ENCODE measurements at regions not wholly inside any gene's neighbourhood (a gene's known extent, or its start where the extent isn't known, plus 50 kb on each side); places are given as distances from the start of the nearest gene placed in this dataset.
"Not testable (repeated sequence)": the region's sequence is repeated elsewhere in the genome, so short reads cannot be mapped to it uniquely, and the experiment has no call there.

GRCh38 chr14:43141636-43142191 lies 1365.4 kb downstream of the FSCB start:
- Histone ChIP-seq H3K9me3 (no peaks in the 10 kb centered on the region; the same call in 1 of the 2 replicates), H3K36me3 (no peaks in the 10 kb centered on the region), H3K4me3 (ENCODE audit: low read depth, low read length) (no peak overlapping the region), H3K27me3 (no peaks in the 10 kb centered on the region), H3K4me1 (no peaks in the 10 kb centered on the region)
- no peak for DNase-seq
- TF ChIP-seq, protein P1, sequence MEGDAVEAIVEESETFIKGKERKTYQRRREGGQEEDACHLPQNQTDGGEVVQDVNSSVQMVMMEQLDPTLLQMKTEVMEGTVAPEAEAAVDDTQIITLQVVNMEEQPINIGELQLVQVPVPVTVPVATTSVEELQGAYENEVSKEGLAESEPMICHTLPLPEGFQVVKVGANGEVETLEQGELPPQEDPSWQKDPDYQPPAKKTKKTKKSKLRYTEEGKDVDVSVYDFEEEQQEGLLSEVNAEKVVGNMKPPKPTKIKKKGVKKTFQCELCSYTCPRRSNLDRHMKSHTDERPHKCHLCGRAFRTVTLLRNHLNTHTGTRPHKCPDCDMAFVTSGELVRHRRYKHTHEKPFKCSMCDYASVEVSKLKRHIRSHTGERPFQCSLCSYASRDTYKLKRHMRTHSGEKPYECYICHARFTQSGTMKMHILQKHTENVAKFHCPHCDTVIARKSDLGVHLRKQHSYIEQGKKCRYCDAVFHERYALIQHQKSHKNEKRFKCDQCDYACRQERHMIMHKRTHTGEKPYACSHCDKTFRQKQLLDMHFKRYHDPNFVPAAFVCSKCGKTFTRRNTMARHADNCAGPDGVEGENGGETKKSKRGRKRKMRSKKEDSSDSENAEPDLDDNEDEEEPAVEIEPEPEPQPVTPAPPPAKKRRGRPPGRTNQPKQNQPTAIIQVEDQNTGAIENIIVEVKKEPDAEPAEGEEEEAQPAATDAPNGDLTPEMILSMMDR (IDR thresholded peaks at IDR 0.05; ENCODE audit: low read depth, low read length), result no peak

GRCh38 chr14:43140453-43140852 lies 1366.6 kb downstream of the FSCB start:
- Histone ChIP-seq H3K36me3 (no peaks in the 10 kb centered on the region), H3K9me3 (no peaks in the 10 kb centered on the region; the same call in 1 of the 2 replicates), H3K27me3 (no peaks in the 10 kb centered on the region), H3K4me1 (no peaks in the 10 kb centered on the region), H3K4me3 (ENCODE audit: low read depth, low read length) (no peak overlapping the region)
- no peak for DNase-seq
- TF ChIP-seq, protein P1 (IDR thresholded peaks at IDR 0.05; ENCODE audit: low read depth, low read length), result no peak

GRCh38 chr14:43135877-43136411 lies 1371.1 kb downstream of the FSCB start:
- TF ChIP-seq, protein P1 (IDR thresholded peaks at IDR 0.05; ENCODE audit: low read depth, low read length), result no peak
- H3K36me3 ChIP-seq, result no peaks in the 10 kb centered on the region
- no peak for DNase-seq
- H3K9me3 ChIP-seq, result no peaks in the 10 kb centered on the region; the same call in 1 of the 2 replicates
- no peaks in the 10 kb centered on the region for H3K4me1 ChIP-seq
- H3K27me3 ChIP-seq, result no peaks in the 10 kb centered on the region
- no peak overlapping the region for H3K4me3 ChIP-seq (ENCODE audit: low read depth, low read length)

- no peaks in the 10 kb centered on the region for H3K36me3 ChIP-seq
- H3K4me3 ChIP-seq (ENCODE audit: low read depth, low read length), result no peak overlapping the region
- no peaks in the 10 kb centered on the region for H3K4me1 ChIP-seq
- no peaks in the 10 kb centered on the region for H3K27me3 ChIP-seq
- no peaks in the 10 kb centered on the region for H3K9me3 ChIP-seq
- TF ChIP-seq, protein P1 (IDR thresholded peaks at IDR 0.05; ENCODE audit: low read depth, low read length), result no peak
- DNase-seq, result no peak
Measured at GRCh38 chr14:43132441-43132840, 1374.6 kb downstream of the FSCB start.

- not testable (repeated sequence) for H3K27me3 ChIP-seq; DNase-seq; H3K36me3 ChIP-seq; H3K4me1 ChIP-seq; H3K9me3 ChIP-seq; H3K4me3 ChIP-seq (ENCODE audit: low read depth, low read length)
Measured at GRCh38 chr14:43128429-43128828, 1378.7 kb downstream of the FSCB start.

DNA sequence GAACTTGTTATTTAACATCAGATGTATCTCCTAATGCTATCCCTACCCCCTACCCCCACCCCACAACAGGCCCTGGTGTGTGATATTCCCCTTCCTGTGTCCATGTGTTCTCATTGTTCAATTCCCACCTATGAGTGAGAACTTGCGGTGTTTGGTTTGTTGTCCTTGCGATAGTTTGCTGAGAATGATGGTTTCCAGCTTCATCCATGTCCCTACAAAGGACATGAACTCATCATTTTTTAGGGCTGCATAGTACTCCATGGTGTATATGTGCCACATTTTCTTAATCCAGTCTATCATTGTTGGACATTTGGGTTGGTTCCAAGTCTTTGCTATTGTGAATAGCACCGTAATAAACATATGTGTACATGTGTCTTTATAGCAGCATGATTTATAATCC lies 1379.2 kb downstream of the FSCB start:
- not testable (repeated sequence) for H3K27me3 ChIP-seq; H3K36me3 ChIP-seq; H3K4me1 ChIP-seq; DNase-seq; H3K9me3 ChIP-seq; H3K4me3 ChIP-seq (ENCODE audit: low read depth, low read length)

- TF ChIP-seq, protein P1 (IDR thresholded peaks at IDR 0.05; ENCODE audit: low read depth, low read length), result no peak
- no peaks in the 10 kb centered on the region for H3K36me3 ChIP-seq
- no peak for DNase-seq
Measured at GRCh38 chr14:43123544-43123943, 1383.5 kb downstream of the FSCB start.

More at GRCh38 chr14:43123544-43123943, 1383.5 kb downstream of the FSCB start:
- H3K4me1 ChIP-seq, result no peaks in the 10 kb centered on the region
- no peak overlapping the region for H3K4me3 ChIP-seq (ENCODE audit: low read depth, low read length)
- H3K9me3 ChIP-seq, result 0 out of 2 replicates have a peak, but pooled peaks cover 4% of the 10 kb centered on the region
- H3K27me3 ChIP-seq, result no peaks in the 10 kb centered on the region

All from BE2C (cell line).